ENCODE measurements at regions not wholly inside any gene's neighbourhood (a gene's known extent, or its start where the extent isn't known, plus 50 kb on each side); places are given as distances from the start of the nearest gene placed in this dataset.

DNA sequence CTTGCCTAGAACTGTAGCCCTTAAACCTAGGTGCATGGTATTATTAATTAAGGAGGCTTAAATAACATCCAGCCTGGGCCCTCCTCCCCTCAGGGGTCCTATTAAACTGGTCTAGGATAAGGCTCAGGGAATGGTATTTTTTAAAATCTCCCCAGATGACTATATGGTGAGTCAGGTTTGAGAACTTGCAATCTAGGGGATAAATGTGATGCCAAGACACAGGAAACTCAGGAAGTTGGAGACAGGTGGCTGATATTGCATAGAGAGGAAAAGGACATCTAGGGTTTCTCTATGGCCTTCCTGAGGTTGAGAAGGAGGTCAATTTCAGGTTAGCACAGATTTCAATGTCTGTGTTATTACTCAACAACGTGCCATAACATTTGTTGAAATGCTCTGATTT, 581.0 kb downstream of the TLE1 start:
- TF ChIP-seq, protein P1, sequence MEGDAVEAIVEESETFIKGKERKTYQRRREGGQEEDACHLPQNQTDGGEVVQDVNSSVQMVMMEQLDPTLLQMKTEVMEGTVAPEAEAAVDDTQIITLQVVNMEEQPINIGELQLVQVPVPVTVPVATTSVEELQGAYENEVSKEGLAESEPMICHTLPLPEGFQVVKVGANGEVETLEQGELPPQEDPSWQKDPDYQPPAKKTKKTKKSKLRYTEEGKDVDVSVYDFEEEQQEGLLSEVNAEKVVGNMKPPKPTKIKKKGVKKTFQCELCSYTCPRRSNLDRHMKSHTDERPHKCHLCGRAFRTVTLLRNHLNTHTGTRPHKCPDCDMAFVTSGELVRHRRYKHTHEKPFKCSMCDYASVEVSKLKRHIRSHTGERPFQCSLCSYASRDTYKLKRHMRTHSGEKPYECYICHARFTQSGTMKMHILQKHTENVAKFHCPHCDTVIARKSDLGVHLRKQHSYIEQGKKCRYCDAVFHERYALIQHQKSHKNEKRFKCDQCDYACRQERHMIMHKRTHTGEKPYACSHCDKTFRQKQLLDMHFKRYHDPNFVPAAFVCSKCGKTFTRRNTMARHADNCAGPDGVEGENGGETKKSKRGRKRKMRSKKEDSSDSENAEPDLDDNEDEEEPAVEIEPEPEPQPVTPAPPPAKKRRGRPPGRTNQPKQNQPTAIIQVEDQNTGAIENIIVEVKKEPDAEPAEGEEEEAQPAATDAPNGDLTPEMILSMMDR (conservative IDR thresholded peaks at IDR 0.05), result no peak
- no peak for TF ChIP-seq ZFX (IDR thresholded peaks at IDR 0.05)

DNA sequence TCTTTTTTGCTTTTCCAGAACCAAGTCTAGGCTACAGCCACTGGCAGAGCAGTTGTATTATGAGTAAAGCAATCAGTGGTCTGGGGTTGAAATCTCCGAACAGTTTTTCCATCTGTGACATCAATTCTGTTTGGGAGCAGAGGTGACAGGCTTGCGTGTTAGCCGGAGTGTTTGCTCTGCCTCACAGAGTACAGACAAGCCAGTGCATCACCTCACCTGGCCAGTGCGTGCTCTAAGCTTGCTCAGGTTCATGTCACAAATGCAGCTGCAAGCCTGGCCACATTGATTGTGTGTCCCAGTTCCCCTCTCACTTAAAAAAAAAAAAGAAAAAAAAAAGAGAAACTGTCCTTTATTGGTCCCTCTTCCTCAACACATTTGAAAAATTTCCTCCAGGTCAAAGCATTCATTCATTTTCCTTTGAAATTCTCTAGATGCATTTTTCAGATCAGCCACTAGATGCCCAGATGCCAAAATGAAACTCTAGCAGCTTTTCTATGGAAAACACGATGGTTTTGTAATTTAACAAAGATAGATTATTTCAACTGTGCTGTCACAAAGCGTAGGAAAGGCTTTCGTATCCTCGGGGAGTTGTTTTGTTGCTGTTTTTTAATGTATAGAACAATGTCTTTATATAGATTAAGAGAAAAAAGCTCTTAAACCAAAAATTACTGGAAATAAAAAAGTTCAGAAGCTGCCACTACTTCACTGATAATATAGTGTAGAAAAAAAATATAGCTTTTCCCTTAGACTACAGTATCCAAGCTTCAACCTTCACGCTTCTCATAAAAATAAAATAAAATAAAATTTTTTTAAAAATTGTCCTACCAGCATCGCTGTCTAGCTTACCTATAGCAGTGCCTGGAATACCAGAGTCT, 585.5 kb downstream of the TLE1 start:
- TF ChIP-seq, protein P1 (conservative IDR thresholded peaks at IDR 0.05), result peak; percentile 75
- no peak for TF ChIP-seq ZFX (IDR thresholded peaks at IDR 0.05)

More for the DNA sequence above, 581.0 kb downstream of the TLE1 start:
- H3K27ac ChIP-seq, result no peak overlapping the region

DNA sequence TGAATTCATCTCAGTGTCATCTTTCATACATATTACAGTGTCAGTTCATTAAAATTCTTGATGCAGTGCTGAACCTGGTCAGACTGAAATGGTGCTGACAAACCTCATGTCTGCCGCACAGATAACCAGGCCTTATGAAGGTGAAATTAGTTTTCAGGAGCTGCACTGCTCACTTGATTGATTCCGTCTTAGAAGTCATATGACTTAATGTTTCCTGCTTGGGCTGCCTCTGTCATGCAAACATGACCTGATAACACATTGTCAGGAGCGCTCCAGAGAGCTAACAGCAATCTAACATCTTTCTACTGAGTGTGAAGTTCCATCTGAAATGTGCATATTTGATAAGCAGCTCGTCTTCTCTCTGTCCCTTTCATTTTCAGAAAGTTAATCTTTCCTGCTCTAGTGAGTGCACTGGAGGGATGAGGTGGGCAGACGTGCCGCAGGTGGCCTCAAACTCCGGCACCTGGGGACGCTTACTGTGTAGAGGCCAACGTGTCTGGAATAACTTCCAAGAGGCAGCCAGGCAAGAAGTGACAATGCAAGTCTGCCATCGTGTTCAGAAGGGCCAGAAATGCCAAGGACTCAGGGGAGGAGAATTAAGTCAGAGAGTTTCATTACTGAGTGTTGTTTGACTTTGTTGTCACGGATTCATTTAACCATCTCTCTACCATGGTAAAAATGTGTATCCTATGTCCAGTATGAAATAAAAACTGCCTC, 592.1 kb downstream of the TLE1 start:
- TF ChIP-seq, protein P1 (conservative IDR thresholded peaks at IDR 0.05), result no peak
- no peak for TF ChIP-seq ZFX (IDR thresholded peaks at IDR 0.05)
- no peak overlapping the region for H3K27ac ChIP-seq

More for the DNA sequence above, 585.5 kb downstream of the TLE1 start:
- H3K27ac ChIP-seq, result no peak overlapping the region

DNA sequence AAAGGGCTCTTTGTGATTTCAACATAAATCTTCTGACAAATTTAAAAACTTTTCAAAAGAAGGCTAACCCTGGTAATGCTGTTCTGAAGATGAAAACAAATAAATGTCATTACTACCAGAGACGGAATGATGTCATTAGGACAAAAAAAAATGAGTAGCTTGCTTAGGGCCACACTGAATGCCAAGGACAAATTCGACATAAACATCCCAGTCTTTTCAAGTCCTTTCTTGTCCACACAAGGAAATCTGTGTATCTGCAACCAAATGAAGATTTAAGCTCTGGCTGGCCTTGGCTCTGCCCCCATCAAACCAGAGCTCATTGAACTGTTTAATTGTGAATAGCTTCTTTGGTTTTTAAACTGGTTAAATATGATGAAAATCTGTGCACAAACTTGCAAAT, 592.7 kb downstream of the TLE1 start:
- TF ChIP-seq, protein P1 (conservative IDR thresholded peaks at IDR 0.05), result no peak
- TF ChIP-seq ZFX (IDR thresholded peaks at IDR 0.05), result no peak
- no peak overlapping the region for H3K27ac ChIP-seq

DNA sequence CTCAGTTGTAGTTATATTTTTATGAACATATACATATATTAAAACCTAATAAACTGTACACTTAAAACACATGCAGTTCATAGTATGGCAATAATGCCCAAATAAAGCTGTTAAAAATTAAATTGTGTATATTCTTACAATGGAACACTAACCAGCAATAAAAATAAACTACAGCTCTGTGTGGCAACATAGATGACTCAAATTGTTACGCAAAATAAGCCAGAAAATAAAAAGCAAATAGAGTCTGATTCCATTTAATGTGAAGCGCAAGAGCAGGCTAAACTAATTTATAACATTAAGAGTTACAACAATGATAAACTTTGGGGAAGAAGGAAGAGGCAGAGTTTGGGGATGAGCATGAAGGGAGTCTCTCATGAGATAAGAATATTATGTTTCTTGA, 597.3 kb downstream of the TLE1 start:
- no peak for TF ChIP-seq ZFX (IDR thresholded peaks at IDR 0.05)
- TF ChIP-seq, protein P1 (conservative IDR thresholded peaks at IDR 0.05), result no peak
- no peak overlapping the region for H3K27ac ChIP-seq

DNA sequence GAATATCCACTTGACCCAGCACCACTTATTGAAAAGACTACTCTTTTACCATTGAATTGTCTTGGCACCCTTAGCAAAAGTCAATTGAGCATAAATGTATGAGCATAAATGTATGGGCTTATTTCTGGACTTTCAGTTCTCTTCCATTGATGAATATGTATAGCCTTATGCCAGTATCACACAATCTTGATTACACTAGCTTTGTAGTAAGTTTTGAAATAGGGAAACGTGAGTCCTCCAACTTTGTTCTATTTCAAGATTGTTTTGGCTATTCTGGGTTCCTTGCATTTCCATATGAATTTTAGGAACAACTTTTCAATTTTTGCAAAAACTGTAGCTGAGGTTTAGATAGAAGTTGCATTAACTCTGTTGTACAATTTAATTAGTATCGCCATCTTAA, 601.0 kb downstream of the TLE1 start:
- no peak overlapping the region for H3K27ac ChIP-seq
- TF ChIP-seq ZFX (IDR thresholded peaks at IDR 0.05), result no peak
- TF ChIP-seq, protein P1 (conservative IDR thresholded peaks at IDR 0.05), result no peak

DNA sequence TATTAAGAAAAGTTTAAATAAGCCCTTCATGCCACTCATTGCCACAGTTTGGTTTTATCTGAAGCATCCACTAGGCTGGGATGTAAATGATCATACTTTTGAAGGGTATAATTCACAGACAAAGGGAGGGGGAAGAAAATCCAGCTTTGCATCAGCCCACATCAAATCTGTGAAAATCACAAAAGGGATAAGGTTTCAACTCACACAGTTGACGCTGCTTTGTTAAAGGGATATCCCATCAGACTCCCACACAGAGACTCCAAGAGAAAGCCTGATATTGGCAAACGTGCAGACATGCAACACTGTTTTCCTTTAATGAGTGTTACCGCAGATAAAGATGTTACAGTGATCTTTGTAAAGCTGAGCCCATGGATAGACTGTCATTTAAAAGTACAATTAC, 602.9 kb downstream of the TLE1 start:
- no peak overlapping the region for H3K27ac ChIP-seq
- TF ChIP-seq, protein P1 (conservative IDR thresholded peaks at IDR 0.05), result no peak
- TF ChIP-seq ZFX (IDR thresholded peaks at IDR 0.05), result no peak

All from C4-2B (cell line).